ENCODE measurements at regions not wholly inside any gene's neighbourhood (a gene's known extent, or its start where the extent isn't known, plus 50 kb on each side); places are given as distances from the start of the nearest gene placed in this dataset.

GRCh38 chr12:75579552-75579951, 68.1 kb upstream of the KRR1 start:
- Histone ChIP-seq H2AFZ (ENCODE audit: low read depth, low read length) (no peak overlapping the region), H3K4me2 (ENCODE audit: low read length) (no peak overlapping the region), H3K9me3 (ENCODE audit: low read length) (no peaks in the 10 kb centered on the region), H3K36me3 (ENCODE audit: insufficient read depth, low read length) (no peaks in the 10 kb centered on the region), H3K9ac (ENCODE audit: low read length) (no peak overlapping the region), H3K27me3 (ENCODE audit: insufficient read depth, low read depth, low read length) (no peaks in the 10 kb centered on the region), H3F3A (ENCODE audit: insufficient read depth, low read length, poor library complexity, severe bottlenecking) (no peaks in the 10 kb centered on the region), H3K79me2 (replicated peaks; ENCODE audit: insufficient read depth, low read length) (no peaks in the 10 kb centered on the region), H3K9me2 (ENCODE audit: insufficient read depth, low read length) (no peaks in the 10 kb centered on the region), H3K4me3 (ENCODE audit: low read length) (no peak overlapping the region), H4K20me1 (ENCODE audit: insufficient read depth) (no peaks in the 10 kb centered on the region), H3K27ac (ENCODE audit: low read length) (no peak overlapping the region)
- TF ChIP-seq EP300 (conservative IDR thresholded peaks at IDR 0.05; ENCODE audit: poor library complexity, severe bottlenecking) (no peak), EZH2 (IDR thresholded peaks at IDR 0.05; ENCODE audit: borderline replicate concordance, insufficient read depth, low read length, poor library complexity, severe bottlenecking) (no peak), TAF1 (IDR thresholded peaks at IDR 0.05; ENCODE audit: low read depth) (no peak), SMC3 (conservative IDR thresholded peaks at IDR 0.05; ENCODE audit: poor library complexity) (no peak), MXI1 (conservative IDR thresholded peaks at IDR 0.05; ENCODE audit: poor library complexity, severe bottlenecking) (no peak), CTCF (IDR thresholded peaks at IDR 0.05; ENCODE audit: poor library complexity, severe bottlenecking) (no peak), RAD21 (conservative IDR thresholded peaks at IDR 0.05) (no peak), POLR2AphosphoS5 (IDR thresholded peaks at IDR 0.05) (no peak)
- TF ChIP-seq, protein P1, sequence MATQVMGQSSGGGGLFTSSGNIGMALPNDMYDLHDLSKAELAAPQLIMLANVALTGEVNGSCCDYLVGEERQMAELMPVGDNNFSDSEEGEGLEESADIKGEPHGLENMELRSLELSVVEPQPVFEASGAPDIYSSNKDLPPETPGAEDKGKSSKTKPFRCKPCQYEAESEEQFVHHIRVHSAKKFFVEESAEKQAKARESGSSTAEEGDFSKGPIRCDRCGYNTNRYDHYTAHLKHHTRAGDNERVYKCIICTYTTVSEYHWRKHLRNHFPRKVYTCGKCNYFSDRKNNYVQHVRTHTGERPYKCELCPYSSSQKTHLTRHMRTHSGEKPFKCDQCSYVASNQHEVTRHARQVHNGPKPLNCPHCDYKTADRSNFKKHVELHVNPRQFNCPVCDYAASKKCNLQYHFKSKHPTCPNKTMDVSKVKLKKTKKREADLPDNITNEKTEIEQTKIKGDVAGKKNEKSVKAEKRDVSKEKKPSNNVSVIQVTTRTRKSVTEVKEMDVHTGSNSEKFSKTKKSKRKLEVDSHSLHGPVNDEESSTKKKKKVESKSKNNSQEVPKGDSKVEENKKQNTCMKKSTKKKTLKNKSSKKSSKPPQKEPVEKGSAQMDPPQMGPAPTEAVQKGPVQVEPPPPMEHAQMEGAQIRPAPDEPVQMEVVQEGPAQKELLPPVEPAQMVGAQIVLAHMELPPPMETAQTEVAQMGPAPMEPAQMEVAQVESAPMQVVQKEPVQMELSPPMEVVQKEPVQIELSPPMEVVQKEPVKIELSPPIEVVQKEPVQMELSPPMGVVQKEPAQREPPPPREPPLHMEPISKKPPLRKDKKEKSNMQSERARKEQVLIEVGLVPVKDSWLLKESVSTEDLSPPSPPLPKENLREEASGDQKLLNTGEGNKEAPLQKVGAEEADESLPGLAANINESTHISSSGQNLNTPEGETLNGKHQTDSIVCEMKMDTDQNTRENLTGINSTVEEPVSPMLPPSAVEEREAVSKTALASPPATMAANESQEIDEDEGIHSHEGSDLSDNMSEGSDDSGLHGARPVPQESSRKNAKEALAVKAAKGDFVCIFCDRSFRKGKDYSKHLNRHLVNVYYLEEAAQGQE (IDR thresholded peaks at IDR 0.05; ENCODE audit: borderline replicate concordance), result no peak

GRCh38 chr12:75578546-75578945, 67.1 kb upstream of the KRR1 start:
- no peaks in the 10 kb centered on the region for H3K36me3 ChIP-seq (ENCODE audit: insufficient read depth, low read length)
- H3K4me3 ChIP-seq (ENCODE audit: low read length), result no peak overlapping the region
- no peaks in the 10 kb centered on the region for H4K20me1 ChIP-seq (ENCODE audit: insufficient read depth)
- no peaks in the 10 kb centered on the region for H3K9me3 ChIP-seq (ENCODE audit: low read length)
- no peak overlapping the region for H3K9ac ChIP-seq (ENCODE audit: low read length)
- H3K27me3 ChIP-seq (ENCODE audit: insufficient read depth, low read depth, low read length), result no peaks in the 10 kb centered on the region
- no peaks in the 10 kb centered on the region for H3F3A ChIP-seq (ENCODE audit: insufficient read depth, low read length, poor library complexity, severe bottlenecking)
- no peaks in the 10 kb centered on the region for H3K9me2 ChIP-seq (ENCODE audit: insufficient read depth, low read length)
- no peak overlapping the region for H3K27ac ChIP-seq (ENCODE audit: low read length)
- TF ChIP-seq TAF1 (IDR thresholded peaks at IDR 0.05; ENCODE audit: low read depth) (no peak), POLR2AphosphoS5 (IDR thresholded peaks at IDR 0.05) (no peak), CTCF (IDR thresholded peaks at IDR 0.05; ENCODE audit: poor library complexity, severe bottlenecking) (no peak), EZH2 (IDR thresholded peaks at IDR 0.05; ENCODE audit: borderline replicate concordance, insufficient read depth, low read length, poor library complexity, severe bottlenecking) (no peak), SMC3 (conservative IDR thresholded peaks at IDR 0.05; ENCODE audit: poor library complexity) (no peak), MXI1 (conservative IDR thresholded peaks at IDR 0.05; ENCODE audit: poor library complexity, severe bottlenecking) (no peak), RAD21 (conservative IDR thresholded peaks at IDR 0.05) (no peak), EP300 (conservative IDR thresholded peaks at IDR 0.05; ENCODE audit: poor library complexity, severe bottlenecking) (no peak)
- TF ChIP-seq, protein P1 (IDR thresholded peaks at IDR 0.05; ENCODE audit: borderline replicate concordance), result no peak
- no peaks in the 10 kb centered on the region for H3K79me2 ChIP-seq (replicated peaks; ENCODE audit: insufficient read depth, low read length)
- H2AFZ ChIP-seq (ENCODE audit: low read depth, low read length), result no peak overlapping the region
- H3K4me2 ChIP-seq (ENCODE audit: low read length), result no peak overlapping the region

Data from neural cell (in vitro differentiated cells).